HCT116 (cell line): ENCODE measurements at regions not wholly inside any gene's neighbourhood (a gene's known extent, or its start where the extent isn't known, plus 50 kb on each side); places are given as distances from the start of the nearest gene placed in this dataset.

Experiments
- ATAC-seq: fragments of 200-7000 bp; cut with Tn5 transposase; 2 replicates; pipeline ENCODE4 v1.9.1; 2020; ENCODE audit warnings: mild to moderate bottlenecking, moderate library complexity
- BruUV-seq: library from RNA; stranded (reverse); fragments of 400-500 nt; replicated peaks from 2 replicates; lab custom pipeline; 2021; lab: Mats Ljungman, UMichigan
- CTCF ChIA-PET: fragments of 300-600 bp; sonication (Branson Sonifier 250); formaldehyde crosslinking; loops from one replicate; lab custom pipeline; 2021; ENCODE audit warnings: antibody characterized with exemption; lab: Charles Lee
- POLR2A ChIA-PET: fragments of 300-600, 350-600 bp; sonication (Branson Sonifier 250); formaldehyde crosslinking; loops from one replicate; lab custom pipeline; 2021; ENCODE audit warnings: antibody characterized with exemption; lab: Charles Lee
- RAD21 ChIA-PET, 2 experiments: fragments of 300-600 bp; sonication (Branson Sonifier 250); formaldehyde crosslinking; loops; one replicate each; lab custom pipeline; 2023; ENCODE audit warnings: low total read pairs in 2 of 2; ENCODE audit not compliant: uncharacterized antibody in 2 of 2, unreplicated experiment in 2 of 2, low non-redundant PET in 1 of 2; lab: Charles Lee
- DNase-seq: peaks from one replicate; pipeline ENCODE4 v3.0.0-alpha.2; 2010; ENCODE audit warnings: low read depth, low spot score
- H2AFZ ChIP-seq: fragments of 200-600 bp; shearing (Covaris generic), sonication (generic); 2 replicates; pipeline ENCODE4 v1.6.1; 2017; ENCODE audit warnings: low read depth, mixed run types, mixed read lengths, antibody characterized with exemption, low read length; ENCODE audit not compliant: poor library complexity, severe bottlenecking
- H3K27ac ChIP-seq: 2 replicates; pipeline ENCODE4 v1.5.1; 2012; ENCODE audit warnings: low read depth, low read length
- H3K27me3 ChIP-seq: fragments of 200-600 bp; sonication (generic); 2 replicates; pipeline ENCODE4 v1.6.1; 2016; ENCODE audit warnings: mixed run types, low read length, mixed read lengths; ENCODE audit not compliant: insufficient read depth
- H3K36me3 ChIP-seq, 2 experiments: fragments of 200-500 bp in 1 of 2; fragments of 200-600 bp in 1 of 2; sonication (Bioruptor generic) in 1 of 2; sonication (generic) in 1 of 2; 2 replicates each; pipeline versions ENCODE4 v1.5.1 to v1.6.1; 2014 to 2016; ENCODE audit warnings: low read length in 2 of 2, inconsistent platforms in 1 of 2, mixed read lengths in 1 of 2, mixed run types in 1 of 2; ENCODE audit not compliant: insufficient read depth in 2 of 2, control insufficient read depth in 1 of 2
- H3K4me1 ChIP-seq, 2 experiments: fragments of 200-600 bp in 1 of 2; sonication (generic) in 1 of 2; 2 replicates each; pipeline versions ENCODE4 v1.5.1 to v1.6.1; 2012 to 2017; ENCODE audit warnings: low read length in 2 of 2, inconsistent platforms in 1 of 2, mild to moderate bottlenecking in 1 of 2, mixed read lengths in 1 of 2, mixed run types in 1 of 2, moderate library complexity in 1 of 2; ENCODE audit not compliant: insufficient read depth in 2 of 2, control insufficient read depth in 1 of 2
- H3K4me2 ChIP-seq: fragments of 200-600 bp; sonication (generic); 2 replicates; pipeline ENCODE4 v1.6.1; 2017; ENCODE audit warnings: mixed run types, low read length, mixed read lengths
- H3K4me3 ChIP-seq, 2 experiments: fragments of 200-600 bp in 1 of 2; sonication (generic) in 1 of 2; replicated peaks in 1 of 2; 2 replicates each; pipeline ENCODE4 v1.5.1; 2011 to 2016; ENCODE audit warnings: low read length in 2 of 2, control low read depth in 1 of 2, low read depth in 1 of 2, mild to moderate bottlenecking in 1 of 2, mixed read lengths in 1 of 2, mixed run types in 1 of 2
- H3K79me2 ChIP-seq: fragments of 200-600 bp; sonication (generic); 2 replicates; pipeline ENCODE4 v1.6.1; 2017; ENCODE audit warnings: mild to moderate bottlenecking, mixed run types, low read length, moderate library complexity, mixed read lengths; ENCODE audit not compliant: insufficient read depth
- H3K9ac ChIP-seq: fragments of 200-600 bp; sonication (generic); 2 replicates; pipeline ENCODE4 v1.6.1; 2016; ENCODE audit warnings: low read length, mixed read lengths
- H3K9me2 ChIP-seq: fragments of 200-600 bp; sonication (generic), shearing (Covaris generic); 2 replicates; pipeline ENCODE4 v1.6.1; 2017; ENCODE audit warnings: mixed run types, mild to moderate bottlenecking, moderate library complexity; ENCODE audit not compliant: insufficient read depth
- H3K9me3 ChIP-seq, 2 experiments: fragments of 200-500 bp in 1 of 2; fragments of 200-600 bp in 1 of 2; sonication (Bioruptor generic) in 1 of 2; sonication (generic) in 1 of 2; 2 replicates each; pipeline ENCODE4 v1.6.1; 2014 to 2017; ENCODE audit warnings: low read length in 2 of 2, mixed read lengths in 2 of 2, inconsistent platforms in 1 of 2, low read depth in 1 of 2, mild to moderate bottlenecking in 1 of 2, mixed run types in 1 of 2, moderate library complexity in 1 of 2; ENCODE audit not compliant: control insufficient read depth in 1 of 2, insufficient read depth in 1 of 2
- H4K20me1 ChIP-seq: fragments of 200-600 bp; sonication (generic), shearing (Covaris generic); 2 replicates; pipeline ENCODE4 v1.6.1; 2017; ENCODE audit warnings: mixed run types, mild to moderate bottlenecking, moderate library complexity; ENCODE audit not compliant: insufficient read depth
- ATF3 ChIP-seq: IDR thresholded peaks from 2 replicates; pipeline ENCODE4 v1.6.1; 2012
- CBX3 ChIP-seq: IDR thresholded peaks from 2 replicates; pipeline ENCODE4 v1.6.1; 2012; ENCODE audit warnings: low read depth
- CEBPB ChIP-seq: IDR thresholded peaks from 2 replicates; pipeline ENCODE4 v1.6.1; 2012; ENCODE audit warnings: low read depth
- CTCF ChIP-seq, 3 experiments: fragments of 200-600 bp in 1 of 3; sonication (generic) in 1 of 3; IDR thresholded peaks in 2 of 3; conservative IDR thresholded peaks in 1 of 3; 2 replicates each; pipeline ENCODE4 v1.5.1; 2012 to 2017; ENCODE audit warnings: low read depth in 2 of 3, low read length in 2 of 3, antibody characterized with exemption in 1 of 3, borderline replicate concordance in 1 of 3, control low read depth in 1 of 3, mild to moderate bottlenecking in 1 of 3, mixed read lengths in 1 of 3, mixed run types in 1 of 3, moderate library complexity in 1 of 3; ENCODE audit not compliant: insufficient read depth in 1 of 3
- ELF1 ChIP-seq: IDR thresholded peaks from 2 replicates; pipeline ENCODE4 v1.6.1; 2012; ENCODE audit warnings: low read depth, borderline replicate concordance
- EZH2phosphoT487 ChIP-seq: fragments of 200-600 bp; IDR thresholded peaks from 2 replicates; pipeline ENCODE4 v1.6.1; 2018; ENCODE audit warnings: antibody characterized with exemption, borderline replicate concordance
- FOSL1 ChIP-seq: IDR thresholded peaks from 2 replicates; pipeline ENCODE4 v1.6.1; 2012; ENCODE audit warnings: low read depth
- POLR2A ChIP-seq: IDR thresholded peaks from 2 replicates; pipeline ENCODE4 v1.7.0; 2011; ENCODE audit warnings: borderline replicate concordance; ENCODE audit not compliant: insufficient read depth, insufficient read length; ENCODE audit errors: extremely low read depth
- POLR2AphosphoS5 ChIP-seq: IDR thresholded peaks from 2 replicates; pipeline ENCODE4 v1.6.1; 2011; ENCODE audit warnings: mild to moderate bottlenecking, low read depth, low read length, moderate library complexity
- SRF ChIP-seq: IDR thresholded peaks from 2 replicates; pipeline ENCODE4 v1.6.1; 2012; ENCODE audit warnings: low read depth
- YY1 ChIP-seq: IDR thresholded peaks from 2 replicates; pipeline ENCODE4 v1.6.1; 2011; ENCODE audit warnings: low read length, low read depth, moderate library complexity, mild to moderate bottlenecking; ENCODE audit not compliant: insufficient replicate concordance; ENCODE audit errors: extremely low read depth
- intact Hi-C: fragments of 100-400 bp; cut with micrococcal nuclease; formaldehyde crosslinking; loops from 2 replicates; pipeline ENCODE4 v1.10.0; 2022
- TF ChIP-seq, protein P1 (sequence below): IDR thresholded peaks from 2 replicates; pipeline ENCODE4 v1.6.1; 2011; ENCODE audit warnings: mild to moderate bottlenecking, low read length, moderate library complexity; ENCODE audit not compliant: insufficient replicate concordance; ENCODE audit errors: extremely low read depth

DNA sequence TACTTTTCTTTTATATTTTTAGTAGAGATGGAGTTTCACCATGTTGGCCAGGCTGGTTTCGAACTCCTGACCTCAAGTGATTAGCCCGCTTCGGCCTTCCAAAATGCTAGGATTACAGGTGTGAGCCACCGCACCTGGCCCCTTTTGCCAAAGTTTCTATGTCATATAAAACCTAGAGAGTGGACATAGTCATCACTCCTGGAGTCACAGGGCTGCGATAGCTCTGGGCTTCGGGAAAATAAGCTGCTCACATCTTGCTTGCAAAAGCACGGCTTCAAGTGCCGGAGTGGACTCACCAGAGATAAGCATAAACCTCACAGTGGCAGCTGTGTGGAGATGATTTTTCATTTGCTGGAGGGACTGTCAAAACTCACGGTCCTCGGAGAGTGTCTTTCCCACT, 171.2 kb downstream of the TEX29 start:
- Histone ChIP-seq H3K27me3 (peaks cover 4% of the 10 kb centered on the region), H3K79me2 (no peaks in the 10 kb centered on the region), H3K9me3 (peaks cover 4 to 9% of the 10 kb centered on the region in 2 experiments; a peak in 2 of 4 replicates), H3K9me2 (no peaks in the 10 kb centered on the region), H3K4me3 (no peak overlapping the region), H4K20me1 (no peaks in the 10 kb centered on the region), H2AFZ (no peak overlapping the region), H3K27ac (no peak overlapping the region), H3K9ac (no peak overlapping the region), H3K4me2 (no peak overlapping the region), H3K4me1 (no peaks in the 10 kb centered on the region), H3K36me3 (no peaks in the 10 kb centered on the region)
- no peak for ATAC-seq
- CTCF ChIA-PET: no interaction called here
- POLR2A ChIA-PET: no interaction called here
- intact Hi-C loops: no loop called here
- no TSS peak for BruUV-seq
- RAD21 ChIA-PET: no interaction called here
- no peak for TF ChIP-seq CBX3
- TF ChIP-seq YY1: no peak
- TF ChIP-seq ATF3: no peak
- no peak for TF ChIP-seq SRF
- no peak for TF ChIP-seq POLR2A
- TF ChIP-seq ELF1: no peak
- TF ChIP-seq, protein P1, sequence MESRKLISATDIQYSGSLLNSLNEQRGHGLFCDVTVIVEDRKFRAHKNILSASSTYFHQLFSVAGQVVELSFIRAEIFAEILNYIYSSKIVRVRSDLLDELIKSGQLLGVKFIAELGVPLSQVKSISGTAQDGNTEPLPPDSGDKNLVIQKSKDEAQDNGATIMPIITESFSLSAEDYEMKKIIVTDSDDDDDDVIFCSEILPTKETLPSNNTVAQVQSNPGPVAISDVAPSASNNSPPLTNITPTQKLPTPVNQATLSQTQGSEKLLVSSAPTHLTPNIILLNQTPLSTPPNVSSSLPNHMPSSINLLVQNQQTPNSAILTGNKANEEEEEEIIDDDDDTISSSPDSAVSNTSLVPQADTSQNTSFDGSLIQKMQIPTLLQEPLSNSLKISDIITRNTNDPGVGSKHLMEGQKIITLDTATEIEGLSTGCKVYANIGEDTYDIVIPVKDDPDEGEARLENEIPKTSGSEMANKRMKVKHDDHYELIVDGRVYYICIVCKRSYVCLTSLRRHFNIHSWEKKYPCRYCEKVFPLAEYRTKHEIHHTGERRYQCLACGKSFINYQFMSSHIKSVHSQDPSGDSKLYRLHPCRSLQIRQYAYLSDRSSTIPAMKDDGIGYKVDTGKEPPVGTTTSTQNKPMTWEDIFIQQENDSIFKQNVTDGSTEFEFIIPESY: no peak
- TF ChIP-seq CEBPB: no peak
- TF ChIP-seq CTCF (IDR thresholded peaks at IDR 0.05 in 2 of 3, conservative IDR thresholded peaks at IDR 0.05 in 1 of 3; ENCODE audit: borderline replicate concordance in 1 of 3, insufficient read depth in 1 of 3, low read depth in 2 of 3, low read length in 2 of 3): no peak
- TF ChIP-seq FOSL1: no peak
- no peak for TF ChIP-seq EZH2phosphoT487
- TF ChIP-seq POLR2AphosphoS5: no peak
- DNase-seq: no peak
